ENCODE measurements at regions not wholly inside any gene's neighbourhood (a gene's known extent, or its start where the extent isn't known, plus 50 kb on each side); places are given as distances from the start of the nearest gene placed in this dataset.
"Not testable (repeated sequence)": the region's sequence is repeated elsewhere in the genome, so short reads cannot be mapped to it uniquely, and the experiment has no call there.

GRCh38 chr4:104549736-104550135 lies 55.0 kb upstream of the CXXC4 start:
- no peak for DNase-seq (ENCODE audit: extremely low read depth, low read depth)
- TF ChIP-seq CTCF (IDR thresholded peaks at IDR 0.05; ENCODE audit: low read depth, low read length): no peak

GRCh38 chr4:104559502-104559901 lies 64.8 kb upstream of the CXXC4 start:
- no peak for TF ChIP-seq CTCF (IDR thresholded peaks at IDR 0.05; ENCODE audit: low read depth, low read length)
- no peak for DNase-seq (ENCODE audit: extremely low read depth, low read depth)

GRCh38 chr4:104571341-104571740 lies 76.6 kb upstream of the CXXC4 start:
- TF ChIP-seq CTCF (IDR thresholded peaks at IDR 0.05; ENCODE audit: low read depth, low read length): no peak
- DNase-seq (ENCODE audit: extremely low read depth, low read depth): no peak

GRCh38 chr4:104574371-104574770 lies 79.7 kb upstream of the CXXC4 start:
- no peak for TF ChIP-seq CTCF (IDR thresholded peaks at IDR 0.05; ENCODE audit: low read depth, low read length)

GRCh38 chr4:104575278-104575677 lies 80.6 kb upstream of the CXXC4 start:
- TF ChIP-seq CTCF (IDR thresholded peaks at IDR 0.05; ENCODE audit: low read depth, low read length): no peak
- DNase-seq (ENCODE audit: extremely low read depth, low read depth): no peak

More at GRCh38 chr4:104574371-104574770, 79.7 kb upstream of the CXXC4 start:
- no peak for DNase-seq (ENCODE audit: extremely low read depth, low read depth)

GRCh38 chr4:104577405-104577804 lies 82.7 kb upstream of the CXXC4 start:
- no peak for DNase-seq (ENCODE audit: extremely low read depth, low read depth)
- TF ChIP-seq CTCF (IDR thresholded peaks at IDR 0.05; ENCODE audit: low read depth, low read length): no peak

GRCh38 chr4:104581476-104581875 lies 86.8 kb upstream of the CXXC4 start:
- not testable (repeated sequence) for DNase-seq (ENCODE audit: extremely low read depth, low read depth)

- DNase-seq (ENCODE audit: extremely low read depth, low read depth): not testable (repeated sequence)
Measured at GRCh38 chr4:104582056-104582455, 87.4 kb upstream of the CXXC4 start.

Data from AG09319 (cell line).